ENCODE measurements at regions not wholly inside any gene's neighbourhood (a gene's known extent, or its start where the extent isn't known, plus 50 kb on each side); places are given as distances from the start of the nearest gene placed in this dataset.
"Not testable (repeated sequence)": the region's sequence is repeated elsewhere in the genome, so short reads cannot be mapped to it uniquely, and the experiment has no call there.

- no peak for DNase-seq
Observed at GRCh38 chr6:144360401-144360800, 75.3 kb downstream of the UTRN start.

- no peak for DNase-seq
Observed at GRCh38 chr6:144361016-144361415, 75.9 kb downstream of the UTRN start.

GRCh38 chr6:144362042-144363018, 77.2 kb downstream of the UTRN start:
- DNase-seq, result no peak

- no peak for DNase-seq
Observed at GRCh38 chr6:144364208-144364720, 79.1 kb downstream of the UTRN start.

- no peak for DNase-seq
Observed at GRCh38 chr6:144364782-144365181, 79.6 kb downstream of the UTRN start.

GRCh38 chr6:144365271-144365670, 80.1 kb downstream of the UTRN start:
- no peak for DNase-seq

- not testable (repeated sequence) for DNase-seq
Observed at GRCh38 chr6:144369696-144370095, 84.6 kb downstream of the UTRN start.

- no peak for DNase-seq
Observed at GRCh38 chr6:144372116-144372515, 87.0 kb downstream of the UTRN start.

- no peak for DNase-seq
Observed at GRCh38 chr6:144372611-144373594, 87.8 kb downstream of the UTRN start.

- not testable (repeated sequence) for DNase-seq
Observed at GRCh38 chr6:144374525-144374924, 89.4 kb downstream of the UTRN start.

GRCh38 chr6:144377586-144378210, 92.6 kb downstream of the UTRN start:
- DNase-seq, result peak; percentile 25

GRCh38 chr6:144378437-144378836, 93.3 kb downstream of the UTRN start:
- no peak for DNase-seq

GRCh38 chr6:144379356-144379755, 94.2 kb downstream of the UTRN start:
- peak; percentile 31 for DNase-seq

GRCh38 chr6:144381499-144381898, 96.4 kb downstream of the UTRN start:
- DNase-seq, result not testable (repeated sequence)

GRCh38 chr6:144383336-144383735, 98.2 kb downstream of the UTRN start:
- DNase-seq, result no peak

- no peak for DNase-seq
Observed at GRCh38 chr6:144384427-144384826, 99.3 kb downstream of the UTRN start.

GRCh38 chr6:144389474-144389873, 104.3 kb downstream of the UTRN start:
- not testable (repeated sequence) for DNase-seq

- DNase-seq, result no peak
Observed at GRCh38 chr6:144390202-144390601, 105.1 kb downstream of the UTRN start.

- DNase-seq, result no peak
Observed at GRCh38 chr6:144390886-144391285, 105.8 kb downstream of the UTRN start.

- DNase-seq, result no peak
Observed at GRCh38 chr6:144392536-144392935, 107.4 kb downstream of the UTRN start.

- no peak for DNase-seq
Observed at GRCh38 chr6:144394210-144394609, 109.1 kb downstream of the UTRN start.

GRCh38 chr6:144395014-144395413, 109.9 kb downstream of the UTRN start:
- no peak for DNase-seq

GRCh38 chr6:144395826-144396225, 110.7 kb downstream of the UTRN start:
- DNase-seq, result no peak
